IMR-90 (cell line): ENCODE measurements at regions not wholly inside any gene's neighbourhood (a gene's known extent, or its start where the extent isn't known, plus 50 kb on each side); places are given as distances from the start of the nearest gene placed in this dataset.

Experiments
- CEBPB ChIP-seq: IDR thresholded peaks from 2 replicates; pipeline ENCODE4 v1.6.1; 2012; ENCODE audit warnings: low read depth, low read length, improper control_type of control experiment
- FOS ChIP-seq: fragments of 150-350 bp; IDR thresholded peaks from 2 replicates; pipeline ENCODE4 v1.6.1; 2016; ENCODE audit warnings: low read depth, low read length
- MAFK ChIP-seq: IDR thresholded peaks from 2 replicates; pipeline ENCODE4 v1.6.1; 2012; ENCODE audit warnings: low read depth, low read length, improper control_type of control experiment
- MAZ ChIP-seq: IDR thresholded peaks from 2 replicates; pipeline ENCODE4 v1.6.1; 2012; ENCODE audit warnings: low read depth, mild to moderate bottlenecking, low read length, improper control_type of control experiment, moderate library complexity, borderline replicate concordance
- MXI1 ChIP-seq: IDR thresholded peaks from 2 replicates; pipeline ENCODE4 v1.6.1; 2012; ENCODE audit warnings: low read depth, mild to moderate bottlenecking, low read length, moderate library complexity, borderline replicate concordance
- NFE2L2 ChIP-seq: fragments of 150-350 bp; IDR thresholded peaks from 2 replicates; pipeline ENCODE4 v1.6.1; 2016; ENCODE audit warnings: low read depth, mild to moderate bottlenecking, low read length
- POLR2A ChIP-seq: IDR thresholded peaks from 2 replicates; pipeline ENCODE4 v1.6.1; 2012; ENCODE audit warnings: mild to moderate bottlenecking, low read depth, low read length
- RAD21 ChIP-seq: IDR thresholded peaks from 2 replicates; pipeline ENCODE4 v1.6.1; 2012; ENCODE audit warnings: low read length, improper control_type of control experiment
- RCOR1 ChIP-seq: IDR thresholded peaks from 2 replicates; pipeline ENCODE4 v1.6.1; 2012; ENCODE audit warnings: mild to moderate bottlenecking, low read length, improper control_type of control experiment; ENCODE audit not compliant: insufficient replicate concordance
- RFX5 ChIP-seq: IDR thresholded peaks from 2 replicates; pipeline ENCODE4 v1.8.0; 2012; ENCODE audit warnings: low read depth, mild to moderate bottlenecking, low read length, moderate library complexity
- SMC3 ChIP-seq: fragments of 150-350 bp; IDR thresholded peaks from 2 replicates; pipeline ENCODE4 v1.6.1; 2016; ENCODE audit warnings: low read depth, mild to moderate bottlenecking, antibody characterized with exemption, low read length, moderate library complexity
- TF ChIP-seq, protein P1 (sequence below): conservative IDR thresholded peaks from 2 replicates; pipeline ENCODE4 v1.5.1; 2012; ENCODE audit warnings: mild to moderate bottlenecking, low read depth, low read length, improper control_type of control experiment
- TF ChIP-seq, protein P2 (sequence below): fragments of 150-350 bp; IDR thresholded peaks from 2 replicates; pipeline ENCODE4 v1.6.1; 2016; ENCODE audit warnings: low read depth, mild to moderate bottlenecking, low read length, moderate library complexity, borderline replicate concordance
- TF ChIP-seq, protein P3 (sequence below): fragments of 150-350 bp; IDR thresholded peaks from 2 replicates; pipeline ENCODE4 v1.6.1; 2017; ENCODE audit warnings: mild to moderate bottlenecking, antibody characterized with exemption, low read length, low read depth

DNA sequence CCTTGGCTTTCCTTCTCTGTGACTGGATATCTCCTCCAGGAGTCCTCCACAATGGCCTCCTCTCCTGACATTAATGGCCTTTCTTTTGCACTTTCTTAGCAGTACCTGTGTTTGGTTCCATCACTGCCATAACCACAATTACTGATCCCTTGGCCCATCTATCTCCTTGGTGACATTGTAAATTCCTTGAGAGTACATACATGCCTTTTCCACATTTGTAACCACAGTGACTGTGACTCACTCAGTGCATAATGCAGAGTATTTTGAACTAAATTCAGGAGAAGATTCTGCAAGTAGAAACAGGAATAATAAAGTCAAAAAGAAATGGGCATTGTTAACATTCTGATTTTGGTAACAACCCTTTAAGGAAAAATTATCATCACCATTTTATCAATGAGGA is 197.2 kb upstream of the SOX4 start:
- TF ChIP-seq, protein P1, sequence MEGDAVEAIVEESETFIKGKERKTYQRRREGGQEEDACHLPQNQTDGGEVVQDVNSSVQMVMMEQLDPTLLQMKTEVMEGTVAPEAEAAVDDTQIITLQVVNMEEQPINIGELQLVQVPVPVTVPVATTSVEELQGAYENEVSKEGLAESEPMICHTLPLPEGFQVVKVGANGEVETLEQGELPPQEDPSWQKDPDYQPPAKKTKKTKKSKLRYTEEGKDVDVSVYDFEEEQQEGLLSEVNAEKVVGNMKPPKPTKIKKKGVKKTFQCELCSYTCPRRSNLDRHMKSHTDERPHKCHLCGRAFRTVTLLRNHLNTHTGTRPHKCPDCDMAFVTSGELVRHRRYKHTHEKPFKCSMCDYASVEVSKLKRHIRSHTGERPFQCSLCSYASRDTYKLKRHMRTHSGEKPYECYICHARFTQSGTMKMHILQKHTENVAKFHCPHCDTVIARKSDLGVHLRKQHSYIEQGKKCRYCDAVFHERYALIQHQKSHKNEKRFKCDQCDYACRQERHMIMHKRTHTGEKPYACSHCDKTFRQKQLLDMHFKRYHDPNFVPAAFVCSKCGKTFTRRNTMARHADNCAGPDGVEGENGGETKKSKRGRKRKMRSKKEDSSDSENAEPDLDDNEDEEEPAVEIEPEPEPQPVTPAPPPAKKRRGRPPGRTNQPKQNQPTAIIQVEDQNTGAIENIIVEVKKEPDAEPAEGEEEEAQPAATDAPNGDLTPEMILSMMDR = no peak
- TF ChIP-seq POLR2A (no peak), MAZ (no peak), SMC3 (no peak), RAD21 (no peak), FOS (no peak), CEBPB (no peak), MAFK (no peak), RCOR1 (no peak), NFE2L2 (no peak), RFX5 (no peak), MXI1 (no peak)
- TF ChIP-seq, protein P2, sequence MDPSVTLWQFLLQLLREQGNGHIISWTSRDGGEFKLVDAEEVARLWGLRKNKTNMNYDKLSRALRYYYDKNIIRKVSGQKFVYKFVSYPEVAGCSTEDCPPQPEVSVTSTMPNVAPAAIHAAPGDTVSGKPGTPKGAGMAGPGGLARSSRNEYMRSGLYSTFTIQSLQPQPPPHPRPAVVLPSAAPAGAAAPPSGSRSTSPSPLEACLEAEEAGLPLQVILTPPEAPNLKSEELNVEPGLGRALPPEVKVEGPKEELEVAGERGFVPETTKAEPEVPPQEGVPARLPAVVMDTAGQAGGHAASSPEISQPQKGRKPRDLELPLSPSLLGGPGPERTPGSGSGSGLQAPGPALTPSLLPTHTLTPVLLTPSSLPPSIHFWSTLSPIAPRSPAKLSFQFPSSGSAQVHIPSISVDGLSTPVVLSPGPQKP = no peak
- TF ChIP-seq, protein P3, sequence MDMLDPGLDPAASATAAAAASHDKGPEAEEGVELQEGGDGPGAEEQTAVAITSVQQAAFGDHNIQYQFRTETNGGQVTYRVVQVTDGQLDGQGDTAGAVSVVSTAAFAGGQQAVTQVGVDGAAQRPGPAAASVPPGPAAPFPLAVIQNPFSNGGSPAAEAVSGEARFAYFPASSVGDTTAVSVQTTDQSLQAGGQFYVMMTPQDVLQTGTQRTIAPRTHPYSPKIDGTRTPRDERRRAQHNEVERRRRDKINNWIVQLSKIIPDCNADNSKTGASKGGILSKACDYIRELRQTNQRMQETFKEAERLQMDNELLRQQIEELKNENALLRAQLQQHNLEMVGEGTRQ = no peak
